GM12864 (cell line): ENCODE measurements at regions not wholly inside any gene's neighbourhood (a gene's known extent, or its start where the extent isn't known, plus 50 kb on each side); places are given as distances from the start of the nearest gene placed in this dataset.

Experiments
- DNase-seq: peaks from one replicate; pipeline ENCODE4 v3.0.0-alpha.2; 2011; ENCODE audit warnings: low read depth
- H3K4me3 ChIP-seq: 2 replicates; pipeline ENCODE4 v1.5.1; 2011; ENCODE audit warnings: mild to moderate bottlenecking, low read depth, low read length, control low read depth
- TF ChIP-seq, protein P1 (sequence below): IDR thresholded peaks from 2 replicates; pipeline ENCODE4 v1.5.1; 2011; ENCODE audit warnings: low read depth, mild to moderate bottlenecking, moderate library complexity, low read length, control low read depth, inconsistent platforms; ENCODE audit errors: missing control alignments

- DNase-seq: no peak
- TF ChIP-seq, protein P1, sequence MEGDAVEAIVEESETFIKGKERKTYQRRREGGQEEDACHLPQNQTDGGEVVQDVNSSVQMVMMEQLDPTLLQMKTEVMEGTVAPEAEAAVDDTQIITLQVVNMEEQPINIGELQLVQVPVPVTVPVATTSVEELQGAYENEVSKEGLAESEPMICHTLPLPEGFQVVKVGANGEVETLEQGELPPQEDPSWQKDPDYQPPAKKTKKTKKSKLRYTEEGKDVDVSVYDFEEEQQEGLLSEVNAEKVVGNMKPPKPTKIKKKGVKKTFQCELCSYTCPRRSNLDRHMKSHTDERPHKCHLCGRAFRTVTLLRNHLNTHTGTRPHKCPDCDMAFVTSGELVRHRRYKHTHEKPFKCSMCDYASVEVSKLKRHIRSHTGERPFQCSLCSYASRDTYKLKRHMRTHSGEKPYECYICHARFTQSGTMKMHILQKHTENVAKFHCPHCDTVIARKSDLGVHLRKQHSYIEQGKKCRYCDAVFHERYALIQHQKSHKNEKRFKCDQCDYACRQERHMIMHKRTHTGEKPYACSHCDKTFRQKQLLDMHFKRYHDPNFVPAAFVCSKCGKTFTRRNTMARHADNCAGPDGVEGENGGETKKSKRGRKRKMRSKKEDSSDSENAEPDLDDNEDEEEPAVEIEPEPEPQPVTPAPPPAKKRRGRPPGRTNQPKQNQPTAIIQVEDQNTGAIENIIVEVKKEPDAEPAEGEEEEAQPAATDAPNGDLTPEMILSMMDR: no peak
- H3K4me3 ChIP-seq: no peak overlapping the region
Measured at GRCh38 chr9:27659001-27659400, 85.7 kb upstream of the C9orf72 start.

- TF ChIP-seq, protein P1: no peak
- H3K4me3 ChIP-seq: no peak overlapping the region
- DNase-seq: no peak
Measured at GRCh38 chr9:27659571-27659970, 86.3 kb upstream of the C9orf72 start.

DNA sequence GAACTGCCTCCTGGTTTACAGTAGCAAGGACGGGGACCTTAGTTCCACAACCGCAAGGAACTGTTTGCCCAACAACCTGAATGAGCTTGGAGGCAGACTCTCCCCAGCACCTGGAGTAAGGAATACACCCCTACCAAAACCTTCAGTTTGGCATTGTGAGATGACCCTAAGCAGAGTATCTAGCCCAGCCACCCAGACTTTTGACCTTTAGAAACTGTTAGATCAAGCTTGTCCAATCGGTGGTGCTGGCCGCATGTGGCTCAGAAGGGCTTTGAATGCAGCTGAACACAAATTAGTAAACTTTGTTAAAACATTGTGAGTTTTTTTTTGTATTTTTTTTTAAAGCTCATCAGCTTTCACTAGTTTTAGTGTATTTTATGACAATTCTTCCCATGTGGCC, 86.9 kb upstream of the C9orf72 start:
- TF ChIP-seq, protein P1: no peak
- no peak overlapping the region for H3K4me3 ChIP-seq
- DNase-seq: no peak

GRCh38 chr9:27663526-27663925, 90.2 kb upstream of the C9orf72 start:
- no peak for DNase-seq
- no peak overlapping the region for H3K4me3 ChIP-seq
- TF ChIP-seq, protein P1: no peak

DNA sequence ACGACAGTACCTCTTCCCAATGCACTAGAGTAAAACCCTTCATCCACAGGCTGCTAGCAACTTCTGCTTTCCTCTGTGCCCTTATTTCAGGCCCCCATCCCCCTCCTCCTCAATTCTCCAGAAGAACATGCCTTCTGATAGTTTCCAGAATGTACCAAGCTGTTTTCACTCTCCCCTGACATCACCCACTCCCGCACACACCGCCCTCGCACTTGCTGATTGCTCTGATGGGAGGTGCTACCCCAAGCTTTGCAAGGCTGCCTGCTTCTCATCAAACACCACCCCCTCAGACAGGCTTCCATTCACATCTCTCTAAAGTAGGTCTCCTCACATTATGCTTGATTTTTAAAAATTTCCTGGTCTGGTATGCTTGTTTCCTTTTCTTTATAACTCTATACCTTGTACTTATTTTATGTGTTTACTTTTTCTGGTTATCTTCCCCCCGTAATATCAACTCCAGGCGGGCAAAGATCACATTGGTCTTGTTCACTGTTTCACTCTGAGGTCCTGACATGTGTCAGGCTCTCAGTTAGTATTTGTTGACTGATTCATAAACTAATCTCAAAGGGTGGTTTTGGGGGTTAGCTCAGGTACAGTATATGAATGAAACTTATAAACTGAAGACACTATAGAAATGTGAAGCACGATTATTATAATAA, 91.0 kb upstream of the C9orf72 start:
- TF ChIP-seq, protein P1: no peak
- H3K4me3 ChIP-seq: no peak overlapping the region
- no peak for DNase-seq

DNA sequence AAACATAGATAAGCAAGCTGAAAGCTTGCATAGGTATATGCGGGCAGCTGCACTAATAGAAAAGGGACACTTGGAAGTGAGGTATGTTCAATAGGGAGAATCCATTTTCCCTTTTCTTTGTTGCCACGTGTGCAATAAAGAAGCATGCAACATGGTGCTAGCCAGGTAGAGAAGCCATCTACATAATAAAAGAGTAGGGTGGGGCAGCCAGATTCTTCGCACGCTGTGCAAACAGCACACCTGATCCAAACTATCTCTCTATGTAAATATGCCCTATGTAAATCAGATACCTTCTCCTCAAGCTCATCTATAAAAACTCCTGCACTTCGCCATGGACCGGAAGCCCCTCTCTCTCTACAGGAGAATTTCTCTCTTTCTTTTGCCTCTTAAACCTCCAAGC, 91.9 kb upstream of the C9orf72 start:
- TF ChIP-seq, protein P1: no peak
- no peak for DNase-seq
- H3K4me3 ChIP-seq: no peak overlapping the region

DNA sequence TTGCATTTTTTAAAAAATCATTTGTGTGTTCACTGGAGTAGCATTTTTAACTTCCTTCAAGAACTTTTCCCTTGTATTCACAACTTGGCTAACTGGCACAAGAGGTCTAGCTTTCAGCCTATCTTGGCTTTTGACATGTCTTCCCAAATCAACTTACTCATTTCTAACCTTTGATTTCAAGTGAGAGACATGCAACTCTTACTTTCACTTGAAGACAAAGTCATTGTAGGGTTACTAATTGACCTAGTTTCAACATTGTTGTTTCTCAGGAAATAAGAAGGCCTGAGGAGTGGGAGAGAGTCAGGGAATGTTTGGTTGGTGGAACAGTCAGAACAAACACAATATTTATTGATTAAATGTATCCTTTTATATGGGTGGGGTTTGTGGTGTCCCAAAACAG, 95.0 kb upstream of the C9orf72 start:
- no peak for DNase-seq
- TF ChIP-seq, protein P1: no peak
- H3K4me3 ChIP-seq: no peak overlapping the region
